Stimulated activated CD8-positive, alpha-beta memory T cell treated with anti-CD3 and anti-CD28 coated beads, Interleukin-4, amount 100 ng/mL, for 48 hours (primary cell): ENCODE measurements at regions not wholly inside any gene's neighbourhood (a gene's known extent, or its start where the extent isn't known, plus 50 kb on each side); places are given as distances from the start of the nearest gene placed in this dataset.
"Not testable (repeated sequence)": the region's sequence is repeated elsewhere in the genome, so short reads cannot be mapped to it uniquely, and the experiment has no call there.

ENCODE experiments used
- DNase-seq: peaks from one replicate; pipeline ENCODE4 v3.0.0-alpha.2; 2020

DNA sequence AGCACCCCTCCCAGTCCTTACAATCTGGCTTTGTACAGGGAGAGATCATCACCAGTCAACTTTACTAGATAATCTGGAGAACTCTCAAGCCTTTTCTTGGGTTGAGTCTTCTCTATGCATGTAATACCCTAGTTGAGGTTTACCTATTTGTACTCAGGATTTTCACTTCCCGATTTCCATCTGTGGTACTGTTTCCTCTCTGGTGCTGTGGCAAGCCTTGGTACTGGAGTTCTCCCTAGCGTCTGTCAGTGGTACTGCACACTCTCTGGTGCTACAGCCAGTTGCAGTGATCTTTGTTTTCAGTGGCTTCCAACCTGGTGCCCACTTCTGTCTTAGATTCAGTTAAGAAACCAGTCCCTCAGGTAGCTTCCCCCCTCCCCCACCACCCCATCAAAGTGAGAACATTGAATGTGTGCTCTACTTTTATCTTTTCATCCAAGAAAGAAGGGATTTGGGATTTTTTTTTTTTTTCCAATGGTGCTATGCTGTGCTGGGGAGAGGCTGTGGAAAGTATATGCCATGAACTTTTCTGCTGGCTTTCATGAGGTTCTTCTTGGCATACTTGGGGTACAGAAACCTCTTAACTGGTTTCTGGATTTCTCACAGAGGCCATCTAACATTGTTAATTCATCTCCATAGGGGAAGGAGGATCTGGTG lies 69.4 kb upstream of the EVL start:
- peak; percentile 81 for DNase-seq

GRCh38 chr14:99996951-99997571 lies 68.2 kb upstream of the EVL start:
- no peak for DNase-seq

DNA sequence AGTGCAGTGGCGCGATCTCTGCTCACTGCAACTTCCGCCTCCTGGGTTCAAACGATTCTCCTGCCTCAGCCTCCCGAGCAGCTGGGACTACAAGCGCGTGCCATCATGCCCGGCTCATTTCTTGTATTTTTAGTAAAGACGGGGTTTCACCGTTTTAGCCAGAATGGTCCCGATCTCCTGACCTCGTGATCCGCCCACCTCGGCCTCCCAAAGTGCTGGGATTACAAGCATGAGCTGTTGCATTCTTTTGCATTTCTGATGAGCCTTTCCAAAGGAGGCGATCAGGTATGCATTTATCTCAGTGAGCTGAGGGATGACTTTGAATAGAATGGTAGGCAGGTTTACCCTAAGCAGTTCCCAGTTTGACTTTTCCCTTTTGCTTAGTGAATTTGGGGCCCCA lies 64.8 kb upstream of the EVL start:
- not testable (repeated sequence) for DNase-seq

- no peak for DNase-seq
These were observed 60.8 kb upstream of the EVL start for GRCh38 chr14:100004392-100004791.

- DNase-seq, result no peak
These were observed 58.0 kb upstream of the EVL start for GRCh38 chr14:100007254-100007653.

- not testable (repeated sequence) for DNase-seq
These were observed 55.4 kb upstream of the EVL start for GRCh38 chr14:100009802-100010201.

- no peak for DNase-seq
These were observed 54.5 kb upstream of the EVL start for GRCh38 chr14:100010679-100011078.

DNA sequence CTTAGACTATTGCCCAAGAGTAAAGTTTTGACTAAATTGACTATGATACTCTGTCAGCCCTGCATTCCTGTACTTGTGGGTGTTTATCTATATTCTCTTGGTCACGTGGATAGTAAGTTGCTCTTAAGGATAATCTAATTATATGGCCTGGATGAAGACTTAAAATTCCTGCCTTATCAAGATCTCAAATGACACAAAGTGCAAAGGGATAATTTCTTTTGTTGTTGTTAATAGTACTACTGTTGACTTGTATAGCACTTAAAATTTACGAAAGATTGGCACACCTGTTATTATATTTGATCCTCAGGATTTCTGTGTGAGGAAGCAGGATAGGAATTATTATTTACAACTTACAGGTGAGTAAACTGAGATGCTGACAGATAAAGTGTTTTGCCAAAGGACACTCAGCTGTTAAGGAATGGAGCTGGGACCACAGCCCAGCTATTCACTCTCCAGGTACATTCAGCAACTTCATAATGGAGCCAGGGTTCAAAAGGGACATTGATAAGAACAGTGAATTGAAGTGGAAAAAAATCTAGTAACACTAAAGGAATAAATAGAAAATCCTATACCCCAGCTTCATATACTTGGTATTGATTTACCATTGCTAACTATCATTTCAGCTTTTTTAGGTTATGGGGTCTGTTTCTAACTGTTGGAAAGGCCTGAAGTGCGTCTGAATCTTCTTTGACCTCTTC lies 53.4 kb upstream of the EVL start:
- DNase-seq, result no peak

DNA sequence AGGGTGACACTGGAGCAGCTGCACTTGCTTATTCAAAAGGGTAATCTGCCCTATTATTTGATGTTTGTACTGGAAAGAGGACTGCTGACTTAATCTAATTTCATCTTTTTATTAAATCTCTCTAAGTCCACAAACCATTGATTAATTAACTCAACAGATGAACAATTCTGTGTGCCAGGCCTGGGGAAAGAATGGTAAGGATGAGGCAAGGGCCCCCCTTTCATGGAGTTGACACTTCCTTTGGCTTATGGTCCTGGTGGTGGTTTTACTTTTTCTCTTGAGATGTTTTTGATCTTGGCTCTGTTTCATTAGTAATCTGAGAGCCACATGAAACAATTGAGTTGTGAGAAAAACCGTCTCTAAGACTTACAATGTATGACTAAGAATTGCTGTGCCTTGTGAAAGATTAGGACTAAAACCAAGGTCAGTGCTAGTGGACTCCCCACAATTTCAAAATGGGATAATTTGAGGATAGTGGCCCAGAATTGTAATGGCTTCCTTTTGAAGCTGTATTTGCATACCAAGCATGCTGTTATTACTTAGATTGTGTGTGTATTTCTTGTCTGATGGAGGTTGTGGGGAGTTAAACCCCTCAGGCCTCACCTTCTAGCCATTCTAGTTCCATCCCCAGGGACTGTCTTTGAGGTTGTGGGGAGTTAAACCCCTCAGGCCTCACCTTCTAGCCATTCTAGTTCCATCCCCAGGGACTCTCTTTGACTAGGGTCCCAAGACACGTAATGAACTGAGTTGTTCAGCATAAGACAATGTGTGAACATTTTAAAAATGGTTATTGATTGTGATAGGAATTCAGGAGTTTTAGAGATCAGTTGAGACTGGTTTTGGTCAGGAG lies 52.5 kb upstream of the EVL start:
- DNase-seq, result no peak

DNA sequence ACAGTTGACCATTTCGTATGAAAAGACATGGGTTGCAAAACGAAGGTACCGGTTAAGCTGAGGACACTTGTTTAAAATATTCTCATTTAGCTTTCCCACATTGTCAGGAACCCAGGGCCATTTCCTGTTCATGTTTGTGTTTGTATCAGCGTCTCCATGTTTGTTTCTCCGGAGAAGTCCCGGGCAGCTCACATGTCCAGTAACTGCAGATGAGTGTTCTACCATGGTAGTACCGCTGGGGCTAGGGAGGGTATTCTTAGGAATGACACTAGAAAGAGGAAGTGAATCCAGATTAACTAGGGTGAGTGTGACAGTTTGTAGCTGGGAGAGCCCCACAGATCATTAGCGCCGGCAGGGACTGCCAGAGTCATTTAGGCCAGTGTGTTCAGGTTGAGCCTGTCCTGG lies 50.0 kb upstream of the EVL start:
- no peak for DNase-seq
